Heart left ventricle (tissue), 16 donors: ENCODE measurements at regions not wholly inside any gene's neighbourhood (a gene's known extent, or its start where the extent isn't known, plus 50 kb on each side); places are given as distances from the start of the nearest gene placed in this dataset.

Experiments
- ATAC-seq, 4 donors: fragments of 200-7000 bp; cut with Tn5 transposase; one replicate each; pipeline ENCODE4 v1.9.1; 2020 to 2022; ENCODE audit warnings: moderate library complexity in 4 of 4, mild to moderate bottlenecking in 3 of 4, moderate number of reproducible peaks in 1 of 4
- DNase-seq, 5 donors: peaks; one replicate each; pipeline ENCODE4 v3.0.0-alpha.2; 2020
- H3K27ac ChIP-seq, 12 donors: fragments of 200-600 bp; sonication (generic) in 4 of 12; one replicate each; pipeline versions ENCODE4 v1.5.0 to v1.8.0; 2016 to 2022; ENCODE audit warnings: mild to moderate bottlenecking in 2 of 12
- H3K27me3 ChIP-seq, 9 donors: fragments of 200-600 bp; sonication (generic) in 2 of 9; one replicate each; pipeline versions ENCODE4 v1.5.1 to v1.8.0; 2016 to 2022; ENCODE audit warnings: mild to moderate bottlenecking in 3 of 9
- H3K36me3 ChIP-seq, 9 donors: fragments of 200-600 bp; sonication (generic) in 2 of 9; one replicate each; pipeline versions ENCODE4 v1.5.0 to v1.8.0; 2018 to 2022; ENCODE audit warnings: mild to moderate bottlenecking in 2 of 9
- H3K4me1 ChIP-seq, 12 donors: fragments of 200-600 bp; sonication (generic) in 4 of 12; one replicate each; pipeline versions ENCODE4 v1.5.0 to v1.8.0; 2016 to 2022; ENCODE audit warnings: mild to moderate bottlenecking in 3 of 12
- H3K4me3 ChIP-seq, 12 donors: fragments of 200-600 bp; sonication (generic) in 4 of 12; one replicate each; pipeline versions ENCODE4 v1.5.0 to v1.8.0; 2017 to 2022; ENCODE audit warnings: mild to moderate bottlenecking in 9 of 12, moderate library complexity in 4 of 12
- H3K9me3 ChIP-seq, 12 donors: fragments of 200-600 bp; sonication (generic) in 4 of 12; one replicate each; pipeline versions ENCODE4 v1.5.0 to v1.8.0; 2016 to 2022; ENCODE audit warnings: mild to moderate bottlenecking in 1 of 12
- POLR2A ChIP-seq, 2 donors: fragments of 450-650 bp; IDR thresholded peaks; one replicate each; pipeline ENCODE4 v1.6.1; 2017; ENCODE audit warnings: antibody characterized with exemption in 2 of 2, mild to moderate bottlenecking in 2 of 2, moderate library complexity in 2 of 2
- WGBS, 4 donors: extraction: QIAGEN DNeasy Blood & Tissue Kit in 2 of 4; methylation state at CpG; one replicate each; pipeline versions ENCODE4 v1.1.5 to v1.1.7; 2013 to 2018; 5-methylcytosine and 5-hydroxymethylcytosine counted together
- intact Hi-C, 10 donors: fragments of 100-400 bp; cut with DNase I; formaldehyde crosslinking; loops; one replicate each; pipeline versions ENCODE4 v1.11.1 to v1.14.2; 2022
- TF ChIP-seq, protein P1 (sequence below), 12 donors: fragments of 200-600 bp; sonication (generic) in 4 of 12; IDR thresholded peaks; one replicate each; pipeline versions ENCODE4 v1.5.0 to v1.8.0; 2018 to 2022; ENCODE audit warnings: antibody characterized with exemption in 12 of 12, mild to moderate bottlenecking in 5 of 12
- donor health status: ischemic (EF 13 %, LVEDD 7.1; RV severe dilation, severe dysfunction).
- donor health status: healthy with polysubstance abuse.
- donor health status: DM: no; HTN: yes; CAD: no.
- donor health status: DM: no; HTN: no; CAD: no.
- donor health status: ischemic (EF 25% LVEDD 6.9; RV normal size, moderate dysfunction).
- donor health status: ischemic (EF 25% LVEDD 5.7; RV mildly dilated, moderate dysfunction).
- donor health status: healthy.
- donor health status: DM: yes; HTN: yes; CAD: no.
- donor health status: ischemic (EF 35%, LVEDD 5.7; RV mildly dilated, moderate dysfunction).
- donor health status: nonischemic (EF 11% LVEDD 7.7; RV severe dilation, severe dysfunction).
- donor health status: DM: yes; HTN: yes; CAD: no.
- donor health status: PGD.
- donor health status: ischemic (EF 29% LVEDD 5.4; RV normal size, mild dysfunction).
- donor health status: nonischemic (EF 23%, LVEDD 6.1; RV moderate dilation, normal function).

- TF ChIP-seq, protein P1, sequence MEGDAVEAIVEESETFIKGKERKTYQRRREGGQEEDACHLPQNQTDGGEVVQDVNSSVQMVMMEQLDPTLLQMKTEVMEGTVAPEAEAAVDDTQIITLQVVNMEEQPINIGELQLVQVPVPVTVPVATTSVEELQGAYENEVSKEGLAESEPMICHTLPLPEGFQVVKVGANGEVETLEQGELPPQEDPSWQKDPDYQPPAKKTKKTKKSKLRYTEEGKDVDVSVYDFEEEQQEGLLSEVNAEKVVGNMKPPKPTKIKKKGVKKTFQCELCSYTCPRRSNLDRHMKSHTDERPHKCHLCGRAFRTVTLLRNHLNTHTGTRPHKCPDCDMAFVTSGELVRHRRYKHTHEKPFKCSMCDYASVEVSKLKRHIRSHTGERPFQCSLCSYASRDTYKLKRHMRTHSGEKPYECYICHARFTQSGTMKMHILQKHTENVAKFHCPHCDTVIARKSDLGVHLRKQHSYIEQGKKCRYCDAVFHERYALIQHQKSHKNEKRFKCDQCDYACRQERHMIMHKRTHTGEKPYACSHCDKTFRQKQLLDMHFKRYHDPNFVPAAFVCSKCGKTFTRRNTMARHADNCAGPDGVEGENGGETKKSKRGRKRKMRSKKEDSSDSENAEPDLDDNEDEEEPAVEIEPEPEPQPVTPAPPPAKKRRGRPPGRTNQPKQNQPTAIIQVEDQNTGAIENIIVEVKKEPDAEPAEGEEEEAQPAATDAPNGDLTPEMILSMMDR (IDR thresholded peaks at IDR 0.05): no peak
- no peak for TF ChIP-seq POLR2A (IDR thresholded peaks at IDR 0.05)
- ATAC-seq (no peak), DNase-seq (no peak)
- no peaks in the 10 kb centered on the region for H3K36me3 ChIP-seq
- H3K4me1 ChIP-seq: no peaks in the 10 kb centered on the region
- no peaks in the 10 kb centered on the region for H3K27me3 ChIP-seq
- intact Hi-C loops: no loop called here
- no peaks in the 10 kb centered on the region for H3K9me3 ChIP-seq
- H3K27ac ChIP-seq: no peak overlapping the region
- WGBS, 4 donors: 48 to 75% (median 58%) methylated on average over 1 of the region's 1 CpG
- H3K4me3 ChIP-seq: no peak overlapping the region
Measured at GRCh38 chr10:61119573-61119972, 175.6 kb upstream of the RHOBTB1 start.

GRCh38 chr10:61115897-61116296 is 171.9 kb upstream of the RHOBTB1 start:
- intact Hi-C loops: no loop called here
- no peak overlapping the region for H3K4me3 ChIP-seq
- no peak for TF ChIP-seq POLR2A (IDR thresholded peaks at IDR 0.05)
- TF ChIP-seq, protein P1 (IDR thresholded peaks at IDR 0.05): no peak
- H3K27ac ChIP-seq: no peak overlapping the region
- H3K36me3 ChIP-seq: no peaks in the 10 kb centered on the region
- no peaks in the 10 kb centered on the region for H3K27me3 ChIP-seq
- ATAC-seq (no peak), DNase-seq (no peak)
- no peaks in the 10 kb centered on the region for H3K9me3 ChIP-seq
- H3K4me1 ChIP-seq: no peaks in the 10 kb centered on the region

GRCh38 chr10:61112771-61113170 is 168.8 kb upstream of the RHOBTB1 start:
- TF ChIP-seq POLR2A (IDR thresholded peaks at IDR 0.05): no peak
- TF ChIP-seq, protein P1 (IDR thresholded peaks at IDR 0.05): no peak
- Histone ChIP-seq H3K4me3 (no peak overlapping the region), H3K27me3 (no peaks in the 10 kb centered on the region), H3K9me3 (no peaks in the 10 kb centered on the region), H3K27ac (no peak overlapping the region), H3K4me1 (no peaks in the 10 kb centered on the region), H3K36me3 (no peaks in the 10 kb centered on the region)
- ATAC-seq (no peak), DNase-seq (no peak)
- intact Hi-C loops: no loop called here

DNA sequence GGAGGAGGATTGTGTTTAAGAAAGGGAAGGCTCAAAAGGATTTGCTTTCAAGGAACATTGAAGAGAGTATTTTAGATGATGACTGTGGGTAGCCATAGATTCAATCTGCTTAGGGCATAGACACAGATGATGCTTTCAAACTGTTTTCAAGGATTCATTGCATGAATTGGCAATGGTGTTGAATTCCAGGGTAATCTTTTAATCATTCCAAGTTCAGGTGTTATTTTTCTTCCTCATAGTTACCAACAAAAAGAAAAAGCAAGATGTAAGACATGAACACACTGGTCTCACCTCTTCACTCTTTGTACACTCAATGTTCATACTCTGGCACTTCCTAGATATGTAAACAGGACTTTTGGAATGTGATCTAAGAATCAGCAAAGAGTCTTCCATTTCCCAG is 167.0 kb upstream of the RHOBTB1 start:
- H3K9me3 ChIP-seq: no peaks in the 10 kb centered on the region
- H3K4me1 ChIP-seq: no peaks in the 10 kb centered on the region
- ATAC-seq (no peak), DNase-seq (no peak)
- no peaks in the 10 kb centered on the region for H3K27me3 ChIP-seq
- H3K4me3 ChIP-seq: no peak overlapping the region
- no peak overlapping the region for H3K27ac ChIP-seq
- intact Hi-C loops: no loop called here
- no peak for TF ChIP-seq POLR2A (IDR thresholded peaks at IDR 0.05)
- TF ChIP-seq, protein P1 (IDR thresholded peaks at IDR 0.05): no peak
- no peaks in the 10 kb centered on the region for H3K36me3 ChIP-seq
